Tibial artery (tissue), 4 donors: ENCODE measurements at regions not wholly inside any gene's neighbourhood (a gene's known extent, or its start where the extent isn't known, plus 50 kb on each side); places are given as distances from the start of the nearest gene placed in this dataset.

Experiments used
- DNase-seq, 2 donors: peaks; one replicate each; pipeline ENCODE4 v3.0.0-alpha.2; 2019
- H3K27ac ChIP-seq, 2 donors: fragments of 200-600 bp; sonication (generic) in 1 of 2; 1 replicate in 1 of 2; 2 replicates in 1 of 2; pipeline ENCODE4 v1.5.1; 2018 to 2019; ENCODE audit warnings: mild to moderate bottlenecking in 1 of 2
- H3K27me3 ChIP-seq, 2 donors: fragments of 200-600 bp; sonication (generic) in 1 of 2; one replicate each; pipeline versions ENCODE4 v1.5.1 to v1.6.0; 2016 to 2019
- H3K36me3 ChIP-seq, 3 donors: fragments of 200-600 bp; sonication (generic) in 2 of 3; one replicate each; pipeline ENCODE4 v1.5.1; 2016 to 2019; ENCODE audit warnings: mild to moderate bottlenecking in 2 of 3
- H3K4me1 ChIP-seq, 4 donors: fragments of 200-600 bp; sonication (generic) in 2 of 4; 1 replicate in 3 of 4; 2 replicates in 1 of 4; pipeline ENCODE4 v1.5.1; 2016 to 2019
- H3K4me3 ChIP-seq, 2 donors: fragments of 200-600 bp; sonication (generic) in 1 of 2; 1 replicate in 1 of 2; 2 replicates in 1 of 2; pipeline ENCODE4 v1.5.1; 2018 to 2019; ENCODE audit warnings: mild to moderate bottlenecking in 2 of 2
- H3K9me3 ChIP-seq, 3 donors: fragments of 200-600 bp; sonication (generic) in 1 of 3; one replicate each; pipeline ENCODE4 v1.5.1; 2016 to 2019
- intact Hi-C: fragments of 100-400 bp; cut with DNase I; formaldehyde crosslinking; loops from one replicate; pipeline ENCODE4 v1.15.0; 2023; ENCODE audit warnings: low total_unique reads
- TF ChIP-seq, protein P1 (sequence below), 2 experiments: fragments of 200-600 bp in 1 of 2; fragments of 450-650 bp in 1 of 2; IDR thresholded peaks; one replicate each; pipeline ENCODE4 v1.5.1; 2017 to 2019; ENCODE audit warnings: antibody characterized with exemption in 2 of 2, mild to moderate bottlenecking in 1 of 2, moderate library complexity in 1 of 2

- H3K36me3 ChIP-seq, result no peaks in the 10 kb centered on the region
These were observed 657.4 kb downstream of the BRINP1 start for GRCh38 chr9:118711843-118712242.

GRCh38 chr9:118721276-118721675 is 648.0 kb downstream of the BRINP1 start:
- Histone ChIP-seq H3K27me3 (no peaks in the 10 kb centered on the region), H3K4me3 (no peak overlapping the region), H3K4me1 (no peaks in the 10 kb centered on the region), H3K9me3 (peaks cover 0 to 5% (median 0%) of the 10 kb centered on the region in 3 donors), H3K36me3 (no peaks in the 10 kb centered on the region), H3K27ac (no peak overlapping the region)
- intact Hi-C loops, result no loop called here
- no peak for DNase-seq
- TF ChIP-seq, protein P1, sequence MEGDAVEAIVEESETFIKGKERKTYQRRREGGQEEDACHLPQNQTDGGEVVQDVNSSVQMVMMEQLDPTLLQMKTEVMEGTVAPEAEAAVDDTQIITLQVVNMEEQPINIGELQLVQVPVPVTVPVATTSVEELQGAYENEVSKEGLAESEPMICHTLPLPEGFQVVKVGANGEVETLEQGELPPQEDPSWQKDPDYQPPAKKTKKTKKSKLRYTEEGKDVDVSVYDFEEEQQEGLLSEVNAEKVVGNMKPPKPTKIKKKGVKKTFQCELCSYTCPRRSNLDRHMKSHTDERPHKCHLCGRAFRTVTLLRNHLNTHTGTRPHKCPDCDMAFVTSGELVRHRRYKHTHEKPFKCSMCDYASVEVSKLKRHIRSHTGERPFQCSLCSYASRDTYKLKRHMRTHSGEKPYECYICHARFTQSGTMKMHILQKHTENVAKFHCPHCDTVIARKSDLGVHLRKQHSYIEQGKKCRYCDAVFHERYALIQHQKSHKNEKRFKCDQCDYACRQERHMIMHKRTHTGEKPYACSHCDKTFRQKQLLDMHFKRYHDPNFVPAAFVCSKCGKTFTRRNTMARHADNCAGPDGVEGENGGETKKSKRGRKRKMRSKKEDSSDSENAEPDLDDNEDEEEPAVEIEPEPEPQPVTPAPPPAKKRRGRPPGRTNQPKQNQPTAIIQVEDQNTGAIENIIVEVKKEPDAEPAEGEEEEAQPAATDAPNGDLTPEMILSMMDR (IDR thresholded peaks at IDR 0.05), result no peak

More at GRCh38 chr9:118711843-118712242, 657.4 kb downstream of the BRINP1 start:
- no peak overlapping the region for H3K27ac ChIP-seq
- H3K27me3 ChIP-seq, result no peaks in the 10 kb centered on the region
- no peaks in the 10 kb centered on the region for H3K9me3 ChIP-seq
- intact Hi-C loops, result no loop called here
- DNase-seq, result no peak
- H3K4me1 ChIP-seq, result no peaks in the 10 kb centered on the region
- no peak overlapping the region for H3K4me3 ChIP-seq
- TF ChIP-seq, protein P1 (IDR thresholded peaks at IDR 0.05), result no peak

- H3K27me3 ChIP-seq, result no peaks in the 10 kb centered on the region
- H3K4me1 ChIP-seq, result no peaks in the 10 kb centered on the region
- TF ChIP-seq, protein P1 (IDR thresholded peaks at IDR 0.05), result no peak
- H3K4me3 ChIP-seq, result no peak overlapping the region
- intact Hi-C loops, result no loop called here
- H3K9me3 ChIP-seq, result peaks cover 0 to 5% (median 0%) of the 10 kb centered on the region in 3 donors
- H3K27ac ChIP-seq, result no peak overlapping the region
- H3K36me3 ChIP-seq, result no peaks in the 10 kb centered on the region
- DNase-seq, result no peak
These were observed 647.3 kb downstream of the BRINP1 start for GRCh38 chr9:118721923-118722322.

DNA sequence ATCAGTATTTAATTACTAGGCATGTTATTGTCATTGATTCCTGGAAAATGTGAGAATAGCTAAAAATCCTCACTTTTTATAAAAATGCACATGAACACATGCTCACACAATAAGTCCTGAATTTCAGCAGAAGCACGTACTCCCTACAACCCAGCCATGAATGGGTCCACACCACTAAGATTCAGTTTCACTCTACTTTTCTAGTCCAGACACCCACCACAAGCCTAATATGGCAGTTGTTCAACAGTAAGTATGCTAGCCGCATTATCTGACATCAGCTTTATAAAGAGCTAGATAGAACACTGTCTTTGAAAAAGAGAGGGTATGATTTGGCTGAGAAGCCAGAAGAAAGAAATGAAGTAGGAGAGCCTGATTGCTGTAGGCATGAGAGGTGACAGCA is 639.3 kb downstream of the BRINP1 start:
- Histone ChIP-seq H3K9me3 (peaks cover 0 to 2% (median 0%) of the 10 kb centered on the region in 3 donors), H3K4me3 (no peak overlapping the region), H3K4me1 (no peaks in the 10 kb centered on the region), H3K36me3 (no peaks in the 10 kb centered on the region), H3K27me3 (no peaks in the 10 kb centered on the region), H3K27ac (no peak overlapping the region)
- DNase-seq, result no peak
- intact Hi-C loops, result no loop called here
- TF ChIP-seq, protein P1 (IDR thresholded peaks at IDR 0.05), result no peak

- no peaks in the 10 kb centered on the region for H3K27me3 ChIP-seq
- H3K4me3 ChIP-seq, result no peak overlapping the region
- DNase-seq, result no peak
- no peaks in the 10 kb centered on the region for H3K36me3 ChIP-seq
- no peaks in the 10 kb centered on the region for H3K4me1 ChIP-seq
- peaks cover 0 to 12% (median 6%) of the 10 kb centered on the region in 3 donors for H3K9me3 ChIP-seq
- H3K27ac ChIP-seq, result no peak overlapping the region
- intact Hi-C loops, result no loop called here
- TF ChIP-seq, protein P1 (IDR thresholded peaks at IDR 0.05), result no peak
These were observed 636.2 kb downstream of the BRINP1 start for GRCh38 chr9:118732998-118733397.

- TF ChIP-seq, protein P1 (IDR thresholded peaks at IDR 0.05), result no peak
- no peak overlapping the region for H3K4me3 ChIP-seq
- intact Hi-C loops, result no loop called here
- no peak overlapping the region for H3K27ac ChIP-seq
- H3K27me3 ChIP-seq, result no peaks in the 10 kb centered on the region
- no peak for DNase-seq
- peaks cover 0 to 12% (median 6%) of the 10 kb centered on the region in 3 donors for H3K9me3 ChIP-seq
- no peaks in the 10 kb centered on the region for H3K36me3 ChIP-seq
- H3K4me1 ChIP-seq, result no peaks in the 10 kb centered on the region
These were observed 634.5 kb downstream of the BRINP1 start for GRCh38 chr9:118734696-118735095.
